ENCODE measurements at regions not wholly inside any gene's neighbourhood (a gene's known extent, or its start where the extent isn't known, plus 50 kb on each side); places are given as distances from the start of the nearest gene placed in this dataset.

DNA sequence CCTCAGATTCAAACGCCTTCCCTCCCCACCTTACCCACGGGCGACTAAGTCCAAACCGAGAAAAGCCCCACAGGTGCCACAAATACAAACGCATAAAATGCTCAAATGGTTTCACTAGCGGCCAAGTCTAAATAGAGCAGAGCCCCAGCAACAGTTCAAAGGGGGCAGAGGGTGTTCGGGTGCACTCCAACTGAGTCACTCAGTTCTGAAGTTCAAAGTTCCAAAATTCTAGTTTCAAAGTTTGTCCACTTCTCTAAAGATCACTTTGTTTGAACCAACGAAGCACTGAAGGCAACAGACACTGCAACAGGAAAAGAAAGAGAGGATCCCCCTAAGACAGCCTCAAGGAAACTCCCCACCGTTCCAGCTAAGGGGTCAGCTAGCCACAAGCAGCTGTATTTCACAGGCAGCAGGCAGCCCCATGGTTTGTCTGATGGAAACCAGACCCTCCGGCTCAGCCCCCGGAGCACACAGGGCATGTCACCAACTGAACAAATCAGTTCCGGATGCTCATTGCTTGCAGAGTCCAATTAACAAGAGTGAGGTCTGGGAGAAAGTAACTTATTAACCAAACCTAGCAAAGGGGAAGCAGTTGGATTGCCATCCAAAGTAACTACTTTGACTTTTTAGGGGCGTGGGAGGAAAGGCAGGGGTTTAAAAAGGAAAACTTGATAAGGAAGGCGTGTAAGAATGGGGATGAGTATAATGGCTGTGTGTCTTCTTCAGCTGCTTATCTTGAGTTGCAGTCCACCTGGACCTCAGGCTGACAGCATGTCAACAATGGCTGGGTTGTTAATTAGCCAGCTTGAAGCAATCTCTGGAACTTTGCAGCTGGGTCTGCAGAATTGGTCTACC is 1423.9 kb upstream of the PRMT6 start (continued):
- TF ChIP-seq SPEN (CRISPR knock-in tag; IDR thresholded peaks at IDR 0.05; ENCODE audit: low read depth) (0 out of 2 replicates have a peak, but pooled peaks have one; percentile 35), MEIS1 (CRISPR knock-in tag; IDR thresholded peaks at IDR 0.05; ENCODE audit: borderline replicate concordance) (peak; percentile 82; the same call in 1 of the 2 replicates), NFKBIZ (CRISPR knock-in tag; IDR thresholded peaks at IDR 0.05) (peak; percentile 63; the same call in 1 of the 2 replicates), ZNF780A (CRISPR knock-in tag; IDR thresholded peaks at IDR 0.05) (0 out of 2 replicates have a peak, but pooled peaks have one; percentile 58), RFXAP (CRISPR knock-in tag; IDR thresholded peaks at IDR 0.05; ENCODE audit: borderline replicate concordance) (0 out of 2 replicates have a peak, but pooled peaks have one; percentile 28), ZBTB42 (CRISPR knock-in tag; IDR thresholded peaks at IDR 0.05) (no peak), ZNF263 (CRISPR knock-in tag; IDR thresholded peaks at IDR 0.05) (0 out of 2 replicates have a peak, but pooled peaks have one; percentile 18), FOSL2 (CRISPR knock-in tag; IDR thresholded peaks at IDR 0.05) (peak; percentile 69), ZNF841 (CRISPR knock-in tag; IDR thresholded peaks at IDR 0.05; ENCODE audit: borderline replicate concordance) (no peak), ZNF773 (CRISPR knock-in tag; IDR thresholded peaks at IDR 0.05; ENCODE audit: borderline replicate concordance) (no peak)
- TF ChIP-seq, protein P1, sequence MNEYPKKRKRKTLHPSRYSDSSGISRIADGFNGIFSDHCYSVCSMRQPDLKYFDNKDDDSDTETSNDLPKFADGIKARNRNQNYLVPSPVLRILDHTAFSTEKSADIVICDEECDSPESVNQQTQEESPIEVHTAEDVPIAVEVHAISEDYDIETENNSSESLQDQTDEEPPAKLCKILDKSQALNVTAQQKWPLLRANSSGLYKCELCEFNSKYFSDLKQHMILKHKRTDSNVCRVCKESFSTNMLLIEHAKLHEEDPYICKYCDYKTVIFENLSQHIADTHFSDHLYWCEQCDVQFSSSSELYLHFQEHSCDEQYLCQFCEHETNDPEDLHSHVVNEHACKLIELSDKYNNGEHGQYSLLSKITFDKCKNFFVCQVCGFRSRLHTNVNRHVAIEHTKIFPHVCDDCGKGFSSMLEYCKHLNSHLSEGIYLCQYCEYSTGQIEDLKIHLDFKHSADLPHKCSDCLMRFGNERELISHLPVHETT (CRISPR knock-in tag; conservative IDR thresholded peaks at IDR 0.05) = peak; percentile 38; the same call in 1 of the 2 replicates
- TF ChIP-seq, protein P2, sequence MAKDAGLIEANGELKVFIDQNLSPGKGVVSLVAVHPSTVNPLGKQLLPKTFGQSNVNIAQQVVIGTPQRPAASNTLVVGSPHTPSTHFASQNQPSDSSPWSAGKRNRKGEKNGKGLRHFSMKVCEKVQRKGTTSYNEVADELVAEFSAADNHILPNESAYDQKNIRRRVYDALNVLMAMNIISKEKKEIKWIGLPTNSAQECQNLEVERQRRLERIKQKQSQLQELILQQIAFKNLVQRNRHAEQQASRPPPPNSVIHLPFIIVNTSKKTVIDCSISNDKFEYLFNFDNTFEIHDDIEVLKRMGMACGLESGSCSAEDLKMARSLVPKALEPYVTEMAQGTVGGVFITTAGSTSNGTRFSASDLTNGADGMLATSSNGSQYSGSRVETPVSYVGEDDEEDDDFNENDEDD (CRISPR knock-in tag; IDR thresholded peaks at IDR 0.05; ENCODE audit: borderline replicate concordance) = no peak; the same call in 1 of the 2 replicates
- TF ChIP-seq, protein P3, sequence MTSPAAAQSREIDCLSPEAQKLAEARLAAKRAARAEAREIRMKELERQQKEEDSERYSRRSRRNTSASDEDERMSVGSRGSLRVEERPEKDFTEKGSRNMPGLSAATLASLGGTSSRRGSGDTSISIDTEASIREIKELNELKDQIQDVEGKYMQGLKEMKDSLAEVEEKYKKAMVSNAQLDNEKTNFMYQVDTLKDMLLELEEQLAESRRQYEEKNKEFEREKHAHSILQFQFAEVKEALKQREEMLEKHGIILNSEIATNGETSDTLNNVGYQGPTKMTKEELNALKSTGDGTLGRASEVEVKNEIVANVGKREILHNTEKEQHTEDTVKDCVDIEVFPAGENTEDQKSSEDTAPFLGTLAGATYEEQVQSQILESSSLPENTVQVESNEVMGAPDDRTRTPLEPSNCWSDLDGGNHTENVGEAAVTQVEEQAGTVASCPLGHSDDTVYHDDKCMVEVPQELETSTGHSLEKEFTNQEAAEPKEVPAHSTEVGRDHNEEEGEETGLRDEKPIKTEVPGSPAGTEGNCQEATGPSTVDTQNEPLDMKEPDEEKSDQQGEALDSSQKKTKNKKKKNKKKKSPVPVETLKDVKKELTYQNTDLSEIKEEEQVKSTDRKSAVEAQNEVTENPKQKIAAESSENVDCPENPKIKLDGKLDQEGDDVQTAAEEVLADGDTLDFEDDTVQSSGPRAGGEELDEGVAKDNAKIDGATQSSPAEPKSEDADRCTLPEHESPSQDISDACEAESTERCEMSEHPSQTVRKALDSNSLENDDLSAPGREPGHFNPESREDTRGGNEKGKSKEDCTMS (CRISPR knock-in tag; conservative IDR thresholded peaks at IDR 0.05) = no peak
- TF ChIP-seq, protein P4, sequence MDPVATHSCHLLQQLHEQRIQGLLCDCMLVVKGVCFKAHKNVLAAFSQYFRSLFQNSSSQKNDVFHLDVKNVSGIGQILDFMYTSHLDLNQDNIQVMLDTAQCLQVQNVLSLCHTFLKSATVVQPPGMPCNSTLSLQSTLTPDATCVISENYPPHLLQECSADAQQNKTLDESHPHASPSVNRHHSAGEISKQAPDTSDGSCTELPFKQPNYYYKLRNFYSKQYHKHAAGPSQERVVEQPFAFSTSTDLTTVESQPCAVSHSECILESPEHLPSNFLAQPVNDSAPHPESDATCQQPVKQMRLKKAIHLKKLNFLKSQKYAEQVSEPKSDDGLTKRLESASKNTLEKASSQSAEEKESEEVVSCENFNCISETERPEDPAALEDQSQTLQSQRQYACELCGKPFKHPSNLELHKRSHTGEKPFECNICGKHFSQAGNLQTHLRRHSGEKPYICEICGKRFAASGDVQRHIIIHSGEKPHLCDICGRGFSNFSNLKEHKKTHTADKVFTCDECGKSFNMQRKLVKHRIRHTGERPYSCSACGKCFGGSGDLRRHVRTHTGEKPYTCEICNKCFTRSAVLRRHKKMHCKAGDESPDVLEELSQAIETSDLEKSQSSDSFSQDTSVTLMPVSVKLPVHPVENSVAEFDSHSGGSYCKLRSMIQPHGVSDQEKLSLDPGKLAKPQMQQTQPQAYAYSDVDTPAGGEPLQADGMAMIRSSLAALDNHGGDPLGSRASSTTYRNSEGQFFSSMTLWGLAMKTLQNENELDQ (CRISPR knock-in tag; IDR thresholded peaks at IDR 0.05; ENCODE audit: borderline replicate concordance) = peak; percentile 34; the same call in 1 of the 2 replicates
- TF ChIP-seq, protein P5, sequence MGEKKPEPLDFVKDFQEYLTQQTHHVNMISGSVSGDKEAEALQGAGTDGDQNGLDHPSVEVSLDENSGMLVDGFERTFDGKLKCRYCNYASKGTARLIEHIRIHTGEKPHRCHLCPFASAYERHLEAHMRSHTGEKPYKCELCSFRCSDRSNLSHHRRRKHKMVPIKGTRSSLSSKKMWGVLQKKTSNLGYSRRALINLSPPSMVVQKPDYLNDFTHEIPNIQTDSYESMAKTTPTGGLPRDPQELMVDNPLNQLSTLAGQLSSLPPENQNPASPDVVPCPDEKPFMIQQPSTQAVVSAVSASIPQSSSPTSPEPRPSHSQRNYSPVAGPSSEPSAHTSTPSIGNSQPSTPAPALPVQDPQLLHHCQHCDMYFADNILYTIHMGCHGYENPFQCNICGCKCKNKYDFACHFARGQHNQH (CRISPR knock-in tag; IDR thresholded peaks at IDR 0.05) = peak; percentile 65
